Sigmoid colon (tissue), 6 donors: ENCODE measurements at regions not wholly inside any gene's neighbourhood (a gene's known extent, or its start where the extent isn't known, plus 50 kb on each side); places are given as distances from the start of the nearest gene placed in this dataset.

Experiments used
- DNase-seq: peaks from one replicate; pipeline ENCODE4 v3.0.0-alpha.2; 2019
- H3K27ac ChIP-seq, 4 donors: fragments of 200-600 bp; sonication (generic); one replicate each; pipeline ENCODE4 v1.5.1; 2016 to 2019; ENCODE audit warnings: mild to moderate bottlenecking in 1 of 4
- H3K27me3 ChIP-seq, 3 donors: fragments of 200-600 bp; sonication (generic); one replicate each; pipeline ENCODE4 v1.5.1; 2019; ENCODE audit warnings: mild to moderate bottlenecking in 1 of 3
- H3K36me3 ChIP-seq, 4 donors: fragments of 200-600 bp; sonication (generic); one replicate each; pipeline ENCODE4 v1.5.1; 2016 to 2019
- H3K4me1 ChIP-seq, 4 donors: fragments of 200-600 bp; sonication (generic); one replicate each; pipeline ENCODE4 v1.5.1; 2017 to 2019
- H3K4me3 ChIP-seq, 4 donors: fragments of 200-600 bp; sonication (generic); one replicate each; pipeline ENCODE4 v1.5.1; 2017 to 2019; ENCODE audit warnings: mild to moderate bottlenecking in 2 of 4, moderate library complexity in 1 of 4
- H3K9me3 ChIP-seq, 4 donors: fragments of 200-600 bp in 3 of 4; sonication (generic) in 3 of 4; one replicate each; pipeline versions ENCODE4 v1.5.1 to v1.6.1; 2013 to 2019
- EP300 ChIP-seq, 4 donors: sonication (generic); formaldehyde crosslinking; IDR thresholded peaks; one replicate each; pipeline ENCODE4 v1.6.1; 2017; ENCODE audit warnings: antibody characterized with exemption in 4 of 4
- POLR2A ChIP-seq, 2 donors: fragments of 450-650 bp; IDR thresholded peaks; one replicate each; pipeline ENCODE4 v1.6.1; 2016; ENCODE audit warnings: antibody characterized with exemption in 2 of 2, mild to moderate bottlenecking in 2 of 2, moderate library complexity in 2 of 2
- POLR2AphosphoS5 ChIP-seq, 4 donors: sonication (generic); formaldehyde crosslinking; IDR thresholded peaks; one replicate each; pipeline ENCODE4 v1.6.1; 2017; ENCODE audit warnings: antibody characterized with exemption in 4 of 4
- WGBS, 2 donors: extraction: QIAGEN DNeasy Blood & Tissue Kit; methylation state at CpG; one replicate each; pipeline ENCODE4 v1.1.7; 2013; 5-methylcytosine and 5-hydroxymethylcytosine counted together
- intact Hi-C: fragments of 100-400 bp; cut with DNase I; formaldehyde crosslinking; loops from one replicate; pipeline ENCODE4 v1.15.1; 2023
- TF ChIP-seq, protein P1 (sequence below), 4 experiments: fragments of 450-650 bp in 3 of 4; fragments of 200-600 bp in 1 of 4; IDR thresholded peaks; one replicate each; pipeline ENCODE4 v1.5.1; 2016 to 2019; ENCODE audit warnings: antibody characterized with exemption in 4 of 4, mild to moderate bottlenecking in 3 of 4, moderate library complexity in 2 of 4
- donor health status: healthy with polysubstance abuse.
- donor health status: healthy.

DNA sequence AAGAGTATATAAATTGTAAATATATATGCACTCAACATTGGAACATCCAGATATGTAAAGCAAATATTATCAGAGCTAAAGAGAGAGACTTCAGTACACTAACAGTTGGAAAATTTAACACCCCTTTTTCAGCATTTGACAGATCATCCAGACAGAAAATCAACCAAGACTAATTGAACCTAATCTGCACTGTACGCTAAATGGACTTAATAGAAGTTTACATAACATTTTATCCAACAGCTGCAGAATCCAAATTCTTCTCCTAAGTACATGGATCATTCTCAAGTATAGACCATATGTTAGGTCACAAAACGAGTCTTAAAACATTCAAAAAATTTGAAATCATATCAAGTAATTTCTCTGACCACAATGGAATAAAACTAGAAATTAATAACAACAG is 229.1 kb upstream of the CLEC14A start:
- no peak for DNase-seq
- no peaks in the 10 kb centered on the region for H3K36me3 ChIP-seq
- H3K4me3 ChIP-seq, result no peak overlapping the region
- H3K4me1 ChIP-seq, result no peaks in the 10 kb centered on the region
- H3K27ac ChIP-seq, result no peak overlapping the region
- H3K9me3 ChIP-seq, result peaks cover 0 to 4% (median 0%) of the 10 kb centered on the region in 4 donors
- intact Hi-C loops, result no loop called here
- no peaks in the 10 kb centered on the region for H3K27me3 ChIP-seq
- no peak for TF ChIP-seq POLR2AphosphoS5 (IDR thresholded peaks at IDR 0.05)
- no peak for TF ChIP-seq EP300 (IDR thresholded peaks at IDR 0.05)
- TF ChIP-seq, protein P1, sequence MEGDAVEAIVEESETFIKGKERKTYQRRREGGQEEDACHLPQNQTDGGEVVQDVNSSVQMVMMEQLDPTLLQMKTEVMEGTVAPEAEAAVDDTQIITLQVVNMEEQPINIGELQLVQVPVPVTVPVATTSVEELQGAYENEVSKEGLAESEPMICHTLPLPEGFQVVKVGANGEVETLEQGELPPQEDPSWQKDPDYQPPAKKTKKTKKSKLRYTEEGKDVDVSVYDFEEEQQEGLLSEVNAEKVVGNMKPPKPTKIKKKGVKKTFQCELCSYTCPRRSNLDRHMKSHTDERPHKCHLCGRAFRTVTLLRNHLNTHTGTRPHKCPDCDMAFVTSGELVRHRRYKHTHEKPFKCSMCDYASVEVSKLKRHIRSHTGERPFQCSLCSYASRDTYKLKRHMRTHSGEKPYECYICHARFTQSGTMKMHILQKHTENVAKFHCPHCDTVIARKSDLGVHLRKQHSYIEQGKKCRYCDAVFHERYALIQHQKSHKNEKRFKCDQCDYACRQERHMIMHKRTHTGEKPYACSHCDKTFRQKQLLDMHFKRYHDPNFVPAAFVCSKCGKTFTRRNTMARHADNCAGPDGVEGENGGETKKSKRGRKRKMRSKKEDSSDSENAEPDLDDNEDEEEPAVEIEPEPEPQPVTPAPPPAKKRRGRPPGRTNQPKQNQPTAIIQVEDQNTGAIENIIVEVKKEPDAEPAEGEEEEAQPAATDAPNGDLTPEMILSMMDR (IDR thresholded peaks at IDR 0.05), result no peak
- WGBS, 2 donors, result 66 to 72% methylated on average over 2 of the region's 2 CpGs

DNA sequence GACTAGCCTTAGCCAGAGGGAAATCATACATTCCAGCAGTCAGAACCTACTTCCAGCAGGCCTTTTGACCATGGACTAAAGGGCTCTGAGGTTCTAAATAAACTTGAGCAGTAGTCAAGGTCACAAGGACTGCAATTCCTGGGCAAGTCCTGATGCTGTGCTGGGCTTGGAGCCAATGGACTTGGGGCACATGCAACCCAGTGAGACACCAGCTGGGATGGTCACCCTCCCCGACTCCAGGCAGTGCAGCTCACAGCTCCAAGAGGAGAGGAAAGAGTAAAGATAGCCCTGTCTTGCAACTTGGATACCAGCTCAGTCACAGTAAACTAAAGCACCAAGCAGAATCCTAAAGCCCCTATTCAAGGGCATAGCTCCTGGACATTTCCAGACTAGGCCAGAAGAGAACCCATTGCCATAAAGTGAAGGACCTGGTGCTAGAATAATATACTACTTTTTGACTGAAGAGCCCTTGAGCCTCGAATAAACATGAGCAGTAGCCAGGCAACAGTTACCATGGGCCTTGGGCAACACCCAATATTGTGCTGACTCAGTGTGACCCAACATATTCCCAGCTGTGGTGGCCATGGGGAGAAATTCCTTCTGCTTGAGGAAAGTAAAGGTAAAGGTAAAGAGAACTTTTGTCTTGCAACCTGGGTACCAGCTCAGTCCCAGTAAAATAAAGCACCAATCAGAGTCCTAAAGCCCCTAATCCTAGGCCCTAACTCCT is 226.2 kb upstream of the CLEC14A start:
- TF ChIP-seq EP300 (IDR thresholded peaks at IDR 0.05) (no peak), POLR2AphosphoS5 (IDR thresholded peaks at IDR 0.05) (no peak), POLR2A (IDR thresholded peaks at IDR 0.05) (no peak)
- TF ChIP-seq, protein P1 (IDR thresholded peaks at IDR 0.05), result no peak
- no peak for DNase-seq
- H3K4me3 ChIP-seq, result no peak overlapping the region
- 48 to 67% methylated on average over 2 of the region's 2 CpGs for WGBS, 2 donors
- H3K27ac ChIP-seq, result no peak overlapping the region
- no peaks in the 10 kb centered on the region for H3K27me3 ChIP-seq
- H3K4me1 ChIP-seq, result no peaks in the 10 kb centered on the region
- intact Hi-C loops, result no loop called here
- H3K9me3 ChIP-seq, result peaks cover 0 to 4% (median 0%) of the 10 kb centered on the region in 4 donors
- no peaks in the 10 kb centered on the region for H3K36me3 ChIP-seq

DNA sequence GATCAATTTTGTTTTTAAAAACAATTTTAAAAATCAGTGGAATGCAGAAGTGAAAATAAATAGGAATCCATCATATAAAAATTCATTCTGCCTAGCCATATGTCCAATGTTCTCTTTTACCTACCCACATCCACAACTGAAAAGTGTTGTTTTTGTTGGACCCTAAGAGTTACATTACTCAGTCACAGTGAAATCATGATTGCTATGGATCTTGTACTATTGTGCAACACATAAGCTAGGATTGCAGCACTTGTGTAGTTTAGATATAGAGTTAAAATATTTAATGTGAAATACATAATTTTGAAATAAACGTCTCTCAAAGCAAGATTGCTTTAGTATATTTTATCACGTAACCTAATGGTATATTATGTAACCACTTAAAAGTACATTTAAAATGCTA is 213.3 kb upstream of the CLEC14A start:
- intact Hi-C loops, result no loop called here
- WGBS, 2 donors, result 23 to 77% methylated on average over 2 of the region's 2 CpGs
- Histone ChIP-seq H3K27me3 (no peaks in the 10 kb centered on the region), H3K9me3 (no peaks in the 10 kb centered on the region), H3K4me1 (no peaks in the 10 kb centered on the region), H3K4me3 (no peak overlapping the region), H3K36me3 (no peaks in the 10 kb centered on the region), H3K27ac (no peak overlapping the region)
- TF ChIP-seq EP300 (IDR thresholded peaks at IDR 0.05) (no peak), POLR2A (IDR thresholded peaks at IDR 0.05) (no peak), POLR2AphosphoS5 (IDR thresholded peaks at IDR 0.05) (no peak)
- TF ChIP-seq, protein P1 (IDR thresholded peaks at IDR 0.05), result no peak
- no peak for DNase-seq

DNA sequence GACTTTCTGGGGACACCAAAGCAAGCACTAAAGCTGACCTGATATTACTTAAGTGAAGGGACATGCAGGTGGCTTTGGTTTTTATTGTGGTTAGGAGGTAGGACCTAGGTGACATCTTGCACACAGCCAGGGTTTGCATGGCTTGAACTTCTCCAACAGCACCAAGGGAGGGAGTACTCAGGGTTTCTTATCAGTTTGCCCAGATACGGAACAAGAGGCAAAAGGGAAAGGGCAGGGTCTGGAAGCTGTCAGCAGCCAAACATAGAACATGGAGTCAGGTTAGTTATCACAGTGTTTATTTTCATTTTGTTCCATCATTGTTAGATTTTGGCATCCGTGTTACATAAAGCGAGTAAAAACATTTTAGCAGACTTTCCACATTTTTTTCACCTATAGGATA is 186.3 kb upstream of the CLEC14A start:
- peaks cover 0 to 7% (median 3%) of the 10 kb centered on the region in 4 donors for H3K9me3 ChIP-seq
- 51 to 70% methylated on average over 3 of the region's 3 CpGs for WGBS, 2 donors
- H3K27me3 ChIP-seq, result no peaks in the 10 kb centered on the region
- intact Hi-C loops, result no loop called here
- no peaks in the 10 kb centered on the region for H3K36me3 ChIP-seq
- TF ChIP-seq EP300 (IDR thresholded peaks at IDR 0.05) (no peak), POLR2A (IDR thresholded peaks at IDR 0.05) (no peak)
- H3K4me3 ChIP-seq, result no peak overlapping the region
- DNase-seq, result no peak
- no peaks in the 10 kb centered on the region for H3K4me1 ChIP-seq
- no peak overlapping the region for H3K27ac ChIP-seq

DNA sequence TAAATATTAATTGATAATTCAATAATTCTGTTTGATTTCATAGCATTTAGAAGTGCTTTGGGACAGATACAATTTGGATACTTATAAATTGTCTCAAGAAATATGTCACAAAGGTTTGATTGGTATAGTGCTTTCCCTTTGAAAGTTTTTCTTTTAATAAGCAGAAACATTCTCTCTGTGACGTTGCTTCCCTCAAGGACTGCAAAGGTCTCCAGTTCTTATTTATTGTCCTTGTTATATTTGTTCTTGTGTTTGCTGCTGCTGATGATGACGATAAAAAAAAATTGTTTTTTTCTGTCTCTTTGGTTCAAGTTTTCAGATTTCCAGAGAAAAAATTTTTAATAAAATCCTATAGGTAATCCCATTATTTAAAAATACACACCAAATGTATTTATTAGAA is 176.3 kb upstream of the CLEC14A start:
- H3K4me1 ChIP-seq, result no peaks in the 10 kb centered on the region
- H3K27ac ChIP-seq, result no peak overlapping the region
- H3K4me3 ChIP-seq, result no peak overlapping the region
- no peak for DNase-seq
- intact Hi-C loops, result no loop called here
- TF ChIP-seq EP300 (IDR thresholded peaks at IDR 0.05) (no peak), POLR2A (IDR thresholded peaks at IDR 0.05) (no peak), POLR2AphosphoS5 (IDR thresholded peaks at IDR 0.05) (no peak)
- TF ChIP-seq, protein P1 (IDR thresholded peaks at IDR 0.05), result no peak
- no peaks in the 10 kb centered on the region for H3K36me3 ChIP-seq
- no peaks in the 10 kb centered on the region for H3K9me3 ChIP-seq
- H3K27me3 ChIP-seq, result no peaks in the 10 kb centered on the region
- 74 to 84% methylated on average over 2 of the region's 2 CpGs for WGBS, 2 donors
